Natural killer cell treated with Interleukin-12 subunit alpha and Interleukin-12 subunit beta and Interleukin-15 and Interleukin-18, amount 100 ng/mL, for 72 hours (primary cell): ENCODE measurements at regions not wholly inside any gene's neighbourhood (a gene's known extent, or its start where the extent isn't known, plus 50 kb on each side); places are given as distances from the start of the nearest gene placed in this dataset.

ENCODE experiments used
- ATAC-seq, 2 donors: fragments of 150-1000 bp; cut with Tn5 transposase in 1 of 2; sonication (Bioruptor Pico), chemical (Tn5 transposase) in 1 of 2; 2 replicates each; pipeline ENCODE4 v1.10.0; 2021
- DNase-seq: peaks from one replicate; pipeline ENCODE4 v3.0.0; 2022; ENCODE audit warnings: low spot score
- H3K27ac Mint-ChIP-seq, 2 donors: 1 replicate in 1 of 2; 2 replicates in 1 of 2; pipeline ENCODE4 v1.8.0; 2022; ENCODE audit warnings: mixed read lengths in 2 of 2, mild to moderate bottlenecking in 1 of 2, moderate library complexity in 1 of 2
- H3K27me3 Mint-ChIP-seq, 2 donors: 1 replicate in 1 of 2; 2 replicates in 1 of 2; pipeline ENCODE4 v1.8.0; 2022; ENCODE audit warnings: mixed read lengths in 2 of 2
- H3K36me3 Mint-ChIP-seq: one replicate; pipeline ENCODE4 v1.8.0; 2022; ENCODE audit warnings: mixed read lengths
- H3K4me1 Mint-ChIP-seq, 2 donors: 1 replicate in 1 of 2; 2 replicates in 1 of 2; pipeline ENCODE4 v1.8.0; 2022; ENCODE audit warnings: low read depth in 2 of 2, mixed read lengths in 2 of 2, mild to moderate bottlenecking in 1 of 2
- H3K4me3 Mint-ChIP-seq: one replicate; pipeline ENCODE4 v1.8.0; 2022; ENCODE audit warnings: mixed read lengths
- H3K9me3 Mint-ChIP-seq: 2 replicates; pipeline ENCODE4 v1.8.0; 2022; ENCODE audit warnings: mixed read lengths

DNA sequence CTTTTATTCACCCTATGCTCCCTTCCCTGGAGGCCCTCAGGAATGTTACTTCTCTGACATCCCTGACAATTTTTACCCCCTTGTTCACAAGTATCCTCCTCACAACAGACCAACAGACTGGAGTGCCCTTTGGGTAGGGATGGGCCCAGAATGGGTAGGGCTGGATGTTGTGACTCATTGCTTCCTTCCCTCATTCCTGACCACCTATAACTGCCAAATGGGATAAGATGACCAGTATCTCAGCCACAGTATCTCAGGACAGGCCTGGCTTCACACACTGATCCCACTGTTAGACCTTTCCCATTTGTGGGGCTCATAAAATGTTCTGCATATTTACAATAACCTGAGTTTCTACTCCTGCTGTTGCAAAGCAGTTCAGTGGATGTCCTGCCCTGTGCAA, 223.0 kb upstream of the LRFN2 start:
- Mint-ChIP-seq H3K36me3 (no peaks in the 10 kb centered on the region), H3K9me3 (no peaks in the 10 kb centered on the region), H3K4me3 (no peak overlapping the region), H3K4me1 (no peaks in the 10 kb centered on the region), H3K27ac (no peak overlapping the region), H3K27me3 (no peaks in the 10 kb centered on the region)
- ATAC-seq (no peak), DNase-seq (no peak)

DNA sequence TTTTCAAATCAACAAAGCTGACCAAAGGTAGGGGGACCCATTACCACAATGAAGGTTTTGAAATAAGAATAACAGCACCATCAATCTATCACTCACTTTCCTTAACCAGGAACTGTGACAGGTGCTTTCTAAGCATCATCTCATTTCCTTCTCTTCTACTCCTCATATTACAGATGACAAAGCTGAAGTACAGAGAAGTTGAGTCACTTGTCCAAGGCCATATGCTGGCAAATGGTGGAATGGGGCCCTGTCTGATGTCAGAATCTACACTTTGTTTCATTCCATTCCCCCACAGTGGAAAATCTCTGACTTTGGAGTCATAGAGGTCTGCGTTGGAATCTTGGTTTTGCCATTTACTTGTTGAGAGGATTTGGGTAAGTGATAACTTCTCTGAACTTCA, 222.5 kb upstream of the LRFN2 start:
- ATAC-seq (no peak), DNase-seq (no peak)
- Mint-ChIP-seq H3K4me3 (no peak overlapping the region), H3K27ac (no peak overlapping the region), H3K27me3 (no peaks in the 10 kb centered on the region), H3K4me1 (no peaks in the 10 kb centered on the region), H3K9me3 (no peaks in the 10 kb centered on the region), H3K36me3 (no peaks in the 10 kb centered on the region)

DNA sequence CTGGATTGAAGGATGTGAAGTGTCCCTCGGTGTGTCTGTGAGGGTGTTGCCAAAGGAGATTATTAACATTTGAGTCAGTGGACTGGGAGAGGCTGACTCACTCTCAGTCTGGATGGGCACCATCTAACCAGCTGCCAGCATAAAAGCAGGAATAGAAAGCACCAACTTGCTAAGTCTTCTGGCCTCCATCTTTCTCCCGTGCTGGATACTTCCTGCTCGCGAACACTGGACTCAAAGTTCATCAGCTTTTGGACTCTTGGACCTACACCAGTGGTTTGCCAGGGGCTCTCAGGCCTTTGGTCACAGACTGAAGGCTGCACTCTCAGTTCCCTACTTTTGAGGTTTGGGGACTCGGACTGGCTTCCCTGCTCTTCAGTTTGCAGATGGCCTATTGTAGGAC, 220.3 kb upstream of the LRFN2 start:
- H3K4me3 Mint-ChIP-seq: no peak overlapping the region
- H3K4me1 Mint-ChIP-seq: no peaks in the 10 kb centered on the region
- ATAC-seq (no peak), DNase-seq (no peak)
- H3K27ac Mint-ChIP-seq: no peak overlapping the region
- H3K9me3 Mint-ChIP-seq: no peaks in the 10 kb centered on the region
- H3K27me3 Mint-ChIP-seq: no peaks in the 10 kb centered on the region
- no peaks in the 10 kb centered on the region for H3K36me3 Mint-ChIP-seq

GRCh38 chr6:40806256-40806864, 219.2 kb upstream of the LRFN2 start:
- peaks cover 0 to 7% of the 10 kb centered on the region in 2 donors for H3K4me1 Mint-ChIP-seq
- ATAC-seq: no peak

DNA sequence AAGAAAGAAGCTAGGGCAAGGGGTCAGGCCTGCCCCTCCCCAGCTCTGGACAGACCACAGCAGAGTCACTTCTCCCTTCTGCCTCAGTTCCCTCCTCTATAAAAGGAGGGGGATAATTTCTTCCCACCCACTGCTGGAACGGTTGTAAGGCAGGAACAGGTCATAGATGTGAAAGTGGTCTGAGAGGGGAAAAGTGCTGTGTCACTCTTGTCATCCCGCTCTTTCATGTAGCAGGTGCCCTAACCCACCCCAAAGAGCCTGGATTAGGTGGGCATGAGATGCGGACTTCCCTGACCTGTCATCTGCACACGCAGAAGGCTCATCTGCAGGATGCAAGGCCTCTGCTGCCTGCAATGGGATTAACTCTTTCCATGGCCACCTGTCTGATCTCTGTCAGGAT, 218.2 kb upstream of the LRFN2 start:
- Mint-ChIP-seq H3K9me3 (no peaks in the 10 kb centered on the region), H3K4me3 (no peak overlapping the region), H3K27me3 (no peaks in the 10 kb centered on the region), H3K36me3 (no peaks in the 10 kb centered on the region), H3K4me1 (peaks cover 0 to 10% of the 10 kb centered on the region in 2 donors), H3K27ac (no peak overlapping the region)
- ATAC-seq (no peak), DNase-seq (no peak)

More at GRCh38 chr6:40806256-40806864, 219.2 kb upstream of the LRFN2 start:
- DNase-seq: no peak
- Mint-ChIP-seq H3K27me3 (no peaks in the 10 kb centered on the region), H3K9me3 (no peaks in the 10 kb centered on the region), H3K27ac (no peak overlapping the region), H3K4me3 (no peak overlapping the region), H3K36me3 (no peaks in the 10 kb centered on the region)

DNA sequence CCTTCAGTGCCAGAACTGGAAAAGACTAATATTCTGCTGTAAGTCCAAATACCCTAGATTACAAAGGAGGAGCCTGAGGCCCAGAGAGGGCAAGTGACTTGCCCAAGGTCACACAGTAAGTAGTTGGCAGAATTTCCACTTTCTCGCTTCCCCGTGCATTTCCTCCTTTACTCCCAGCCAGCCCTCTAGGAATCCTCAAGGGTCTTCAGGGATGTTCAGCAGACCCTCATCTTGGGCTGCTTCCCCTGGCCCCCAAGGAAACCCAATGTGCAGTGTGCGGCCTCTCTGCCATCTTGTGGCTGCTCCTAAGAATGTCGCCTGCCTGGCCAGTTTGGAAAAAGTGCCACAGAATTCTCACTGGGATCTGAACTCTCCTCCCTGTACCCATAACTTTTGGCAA, 217.7 kb upstream of the LRFN2 start:
- Mint-ChIP-seq H3K4me3 (no peak overlapping the region), H3K27me3 (no peaks in the 10 kb centered on the region)
- no peak for ATAC-seq

DNA sequence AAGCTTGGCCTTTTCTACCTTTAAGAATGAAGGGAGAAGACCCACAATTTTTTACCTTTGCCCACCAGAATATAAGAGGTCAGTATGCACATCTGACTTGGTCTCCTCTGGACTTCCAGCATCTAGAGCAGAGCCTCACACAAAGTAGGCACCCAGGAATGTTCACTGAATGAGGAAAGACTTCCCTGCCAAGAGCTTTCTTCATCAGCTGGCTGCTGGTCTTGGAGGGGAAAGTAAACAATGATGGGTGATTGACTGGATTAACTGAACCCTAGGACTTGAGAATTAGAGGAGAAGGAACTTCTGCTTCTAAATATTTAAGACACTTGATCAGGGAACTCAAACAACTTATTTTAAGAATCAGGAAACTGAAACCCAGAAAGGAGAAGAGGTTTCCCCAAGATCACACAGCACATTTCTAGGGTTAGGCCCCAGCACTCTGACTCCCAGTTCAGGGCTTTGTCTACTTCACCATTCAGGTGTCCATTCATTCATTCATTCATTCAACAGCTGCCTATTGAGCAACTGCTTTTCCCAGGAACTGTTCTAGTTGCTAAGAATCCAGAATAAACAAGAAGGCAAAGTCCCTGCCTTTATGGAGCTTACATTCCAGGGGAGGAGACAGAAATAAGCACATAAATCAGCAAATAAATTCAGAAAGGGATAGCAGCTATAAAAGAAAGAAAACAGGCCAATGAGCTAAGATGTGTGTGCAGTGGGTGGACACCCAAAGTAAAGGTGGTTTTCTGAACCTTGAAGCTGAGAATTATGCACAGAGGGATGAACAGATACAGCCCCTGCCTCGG, 216.9 kb upstream of the LRFN2 start:
- Mint-ChIP-seq H3K4me1 (peaks cover 0 to 10% of the 10 kb centered on the region in 2 donors), H3K27me3 (no peaks in the 10 kb centered on the region), H3K4me3 (no peak overlapping the region), H3K27ac (no peak overlapping the region), H3K9me3 (no peaks in the 10 kb centered on the region), H3K36me3 (no peaks in the 10 kb centered on the region)
- DNase-seq (no peak), ATAC-seq (no peak)

More for the DNA sequence above, 217.7 kb upstream of the LRFN2 start:
- Mint-ChIP-seq H3K27ac (no peak overlapping the region), H3K4me1 (peaks cover 0 to 10% of the 10 kb centered on the region in 2 donors), H3K9me3 (no peaks in the 10 kb centered on the region), H3K36me3 (no peaks in the 10 kb centered on the region)
- DNase-seq: no peak

DNA sequence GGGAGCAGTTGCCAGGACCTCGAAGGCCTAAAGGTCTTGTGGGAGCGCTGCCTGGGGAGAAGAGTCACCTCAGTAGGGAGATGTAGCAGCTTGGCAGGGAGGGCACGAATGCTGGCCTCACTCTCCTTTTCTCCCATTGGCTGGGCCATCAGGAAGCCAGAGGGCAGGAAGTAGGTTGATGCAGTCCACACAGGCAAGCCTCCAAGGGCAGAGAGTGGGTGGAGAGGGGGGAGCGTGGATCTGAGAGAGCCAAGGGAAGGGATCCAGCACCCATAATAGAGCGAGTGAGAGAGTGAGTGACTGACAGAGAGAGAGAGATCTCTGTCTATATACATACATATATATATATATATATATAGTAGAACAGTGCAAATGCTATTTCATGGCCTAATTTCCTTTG, 215.3 kb upstream of the LRFN2 start:
- H3K27ac Mint-ChIP-seq: no peak overlapping the region
- no peaks in the 10 kb centered on the region for H3K27me3 Mint-ChIP-seq
- H3K9me3 Mint-ChIP-seq: no peaks in the 10 kb centered on the region
- no peaks in the 10 kb centered on the region for H3K36me3 Mint-ChIP-seq
- no peak for ATAC-seq
- DNase-seq: no peak
- no peak overlapping the region for H3K4me3 Mint-ChIP-seq
- H3K4me1 Mint-ChIP-seq: peaks cover 0 to 10% of the 10 kb centered on the region in 2 donors

- H3K4me3 Mint-ChIP-seq: no peak overlapping the region
- ATAC-seq: no peak
- H3K27ac Mint-ChIP-seq: peak overlapping the region in 1 of 2 donors; percentile 23
- H3K4me1 Mint-ChIP-seq: peaks cover 0 to 10% of the 10 kb centered on the region in 2 donors
- H3K36me3 Mint-ChIP-seq: no peaks in the 10 kb centered on the region
- H3K27me3 Mint-ChIP-seq: no peaks in the 10 kb centered on the region
- no peak for DNase-seq
- no peaks in the 10 kb centered on the region for H3K9me3 Mint-ChIP-seq
These were observed 212.4 kb upstream of the LRFN2 start for GRCh38 chr6:40799296-40800140.

DNA sequence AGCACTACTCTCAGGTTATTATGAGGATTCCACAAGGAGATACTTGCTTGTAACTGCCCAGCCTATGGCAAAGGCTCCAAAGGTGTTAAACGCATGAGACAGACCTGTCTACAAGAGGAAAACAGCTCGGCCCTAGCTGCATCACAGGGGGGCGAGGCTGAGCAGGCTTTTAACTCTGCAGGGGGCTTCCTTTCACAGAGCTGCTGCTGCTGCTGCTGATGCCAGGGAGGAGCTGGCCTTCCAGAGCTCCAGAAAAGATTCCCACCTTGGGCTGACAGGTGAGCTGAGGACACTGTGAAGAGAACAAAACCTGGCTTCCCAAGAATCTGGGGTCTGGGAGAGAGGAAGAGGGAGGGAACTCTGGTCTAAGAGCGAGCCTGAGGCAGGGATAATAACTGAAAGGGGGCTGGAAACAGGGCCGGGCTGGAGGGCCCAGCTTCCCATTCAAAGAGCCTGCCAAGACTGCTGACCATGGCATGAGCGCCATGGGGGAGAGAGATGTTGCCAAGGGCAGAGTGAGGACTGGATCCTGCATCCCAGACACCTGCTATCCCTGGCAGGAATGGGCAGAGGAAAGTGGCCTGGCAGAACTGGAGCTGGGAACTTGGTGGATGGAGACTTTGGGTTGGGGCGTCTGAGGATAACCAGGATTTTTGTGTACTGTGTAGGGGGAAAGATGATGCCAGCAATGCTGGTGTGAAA, 211.1 kb upstream of the LRFN2 start:
- no peak for ATAC-seq
- no peaks in the 10 kb centered on the region for H3K27me3 Mint-ChIP-seq
- no peak overlapping the region for H3K27ac Mint-ChIP-seq
- H3K9me3 Mint-ChIP-seq: no peaks in the 10 kb centered on the region
- H3K4me3 Mint-ChIP-seq: no peak overlapping the region
- no peak for DNase-seq
- H3K36me3 Mint-ChIP-seq: no peaks in the 10 kb centered on the region
- H3K4me1 Mint-ChIP-seq: peaks cover 0 to 10% of the 10 kb centered on the region in 2 donors

GRCh38 chr6:40796260-40797221, 209.4 kb upstream of the LRFN2 start:
- Mint-ChIP-seq H3K27ac (no peak overlapping the region), H3K4me1 (peaks cover 6 to 10% of the 10 kb centered on the region in 2 donors), H3K36me3 (no peaks in the 10 kb centered on the region), H3K4me3 (no peak overlapping the region), H3K9me3 (no peaks in the 10 kb centered on the region), H3K27me3 (no peaks in the 10 kb centered on the region)
- ATAC-seq (no peak), DNase-seq (no peak)

DNA sequence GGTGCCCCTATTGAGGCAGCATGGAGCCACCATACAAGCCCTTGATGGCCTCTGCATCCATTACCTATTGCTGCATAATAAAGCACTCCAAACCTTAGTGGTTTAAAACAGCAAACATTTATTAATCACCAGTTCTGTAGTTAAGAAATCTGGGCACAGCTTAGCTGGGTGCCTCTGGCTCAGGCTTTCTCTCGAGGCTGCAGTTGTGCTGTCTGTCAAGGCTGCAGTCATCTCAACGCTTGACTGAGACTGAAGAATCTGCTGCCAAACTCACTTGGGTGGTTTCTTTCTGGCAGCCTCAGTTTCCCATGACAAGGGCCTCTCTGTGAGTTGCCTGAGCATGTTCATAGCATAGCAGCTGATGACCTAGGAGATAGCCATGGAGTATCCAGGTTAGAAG, 207.4 kb upstream of the LRFN2 start:
- Mint-ChIP-seq H3K36me3 (no peaks in the 10 kb centered on the region), H3K4me1 (peaks cover 24% of the 10 kb centered on the region in 2 donors), H3K27me3 (no peaks in the 10 kb centered on the region), H3K9me3 (no peaks in the 10 kb centered on the region), H3K27ac (no peak overlapping the region), H3K4me3 (no peak overlapping the region)
- no peak for ATAC-seq
- no peak for DNase-seq

DNA sequence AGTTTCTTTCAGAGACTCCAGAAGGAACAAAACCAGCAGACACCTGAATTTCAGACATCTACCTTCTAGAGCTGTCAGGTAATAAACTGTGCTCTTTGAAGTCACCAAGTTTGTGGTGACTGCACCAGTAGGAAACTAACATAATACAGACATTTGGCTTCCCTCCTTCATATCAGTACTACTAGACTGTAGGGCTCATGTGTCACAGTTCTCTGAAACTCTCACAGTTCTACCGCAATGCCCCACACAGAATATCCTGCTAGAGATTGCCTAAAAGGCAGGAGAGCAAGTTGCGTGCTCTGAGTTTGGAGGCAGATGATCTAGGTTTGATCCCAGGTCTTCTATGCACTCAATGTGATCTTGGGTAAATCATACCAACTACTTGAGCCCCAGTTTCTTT, 205.0 kb upstream of the LRFN2 start:
- Mint-ChIP-seq H3K4me1 (peaks cover 45 to 46% of the 10 kb centered on the region in 2 donors), H3K27me3 (no peaks in the 10 kb centered on the region), H3K9me3 (no peaks in the 10 kb centered on the region), H3K4me3 (no peak overlapping the region), H3K36me3 (no peaks in the 10 kb centered on the region), H3K27ac (peak overlapping the region in 1 of 2 donors; percentile 7)
- ATAC-seq (no peak), DNase-seq (no peak)
